HG02981 (cell line): ENCODE measurements at regions not wholly inside any gene's neighbourhood (a gene's known extent, or its start where the extent isn't known, plus 50 kb on each side); places are given as distances from the start of the nearest gene placed in this dataset.
"Not testable (repeated sequence)": the region's sequence is repeated elsewhere in the genome, so short reads cannot be mapped to it uniquely, and the experiment has no call there.

Experiments
- ATAC-seq: cut with Tn5 transposase; IDR thresholded peaks from one replicate; pipeline ENCODE4 v1.9.1; 2021; ENCODE audit warnings: mild to moderate bottlenecking, moderate library complexity; ENCODE audit not compliant: unreplicated experiment

GRCh38 chr15:44817797-44818196 lies 81.5 kb downstream of the TRIM69 start:
- ATAC-seq = not testable (repeated sequence)

- not testable (repeated sequence) for ATAC-seq
These were observed 83.1 kb downstream of the TRIM69 start for GRCh38 chr15:44819331-44819987.

- ATAC-seq = not testable (repeated sequence)
These were observed 84.2 kb downstream of the TRIM69 start for GRCh38 chr15:44820535-44820934.

GRCh38 chr15:44820967-44821366 lies 84.6 kb downstream of the TRIM69 start:
- ATAC-seq = not testable (repeated sequence)

GRCh38 chr15:44824277-44825145 lies 88.2 kb downstream of the TRIM69 start:
- not testable (repeated sequence) for ATAC-seq

GRCh38 chr15:44826583-44826982 lies 90.3 kb downstream of the TRIM69 start:
- ATAC-seq = not testable (repeated sequence)

GRCh38 chr15:44828229-44828914 lies 92.0 kb downstream of the TRIM69 start:
- not testable (repeated sequence) for ATAC-seq

GRCh38 chr15:44829150-44829549 lies 92.8 kb downstream of the TRIM69 start:
- ATAC-seq = not testable (repeated sequence)

GRCh38 chr15:44830692-44831408 lies 94.5 kb downstream of the TRIM69 start:
- not testable (repeated sequence) for ATAC-seq

GRCh38 chr15:44831409-44831741 lies 95.0 kb downstream of the TRIM69 start:
- not testable (repeated sequence) for ATAC-seq

GRCh38 chr15:44832133-44832532 lies 95.8 kb downstream of the TRIM69 start:
- not testable (repeated sequence) for ATAC-seq

GRCh38 chr15:44833081-44833480 lies 96.8 kb downstream of the TRIM69 start:
- ATAC-seq = not testable (repeated sequence)

- ATAC-seq = not testable (repeated sequence)
These were observed 97.4 kb downstream of the TRIM69 start for GRCh38 chr15:44833761-44834160.

GRCh38 chr15:44835082-44835481 lies 98.8 kb downstream of the TRIM69 start:
- ATAC-seq = not testable (repeated sequence)

GRCh38 chr15:44836094-44836493 lies 99.8 kb downstream of the TRIM69 start:
- no peak for ATAC-seq

GRCh38 chr15:44838929-44839328 lies 102.6 kb downstream of the TRIM69 start:
- not testable (repeated sequence) for ATAC-seq

- not testable (repeated sequence) for ATAC-seq
These were observed 105.4 kb downstream of the TRIM69 start for GRCh38 chr15:44841762-44842161.

GRCh38 chr15:44842883-44843282 lies 106.6 kb downstream of the TRIM69 start:
- not testable (repeated sequence) for ATAC-seq

- not testable (repeated sequence) for ATAC-seq
These were observed 108.6 kb downstream of the TRIM69 start for GRCh38 chr15:44844936-44845335.

- not testable (repeated sequence) for ATAC-seq
These were observed 109.8 kb downstream of the TRIM69 start for GRCh38 chr15:44846156-44846555.

GRCh38 chr15:44847555-44847954 lies 108.9 kb upstream of the TERB2 start:
- ATAC-seq = not testable (repeated sequence)
